Umbilical cord (tissue), 1 donor: ENCODE measurements at regions not wholly inside any gene's neighbourhood (a gene's known extent, or its start where the extent isn't known, plus 50 kb on each side); places are given as distances from the start of the nearest gene placed in this dataset.
"Not testable (repeated sequence)": the region's sequence is repeated elsewhere in the genome, so short reads cannot be mapped to it uniquely, and the experiment has no call there.

Source experiments
- DNase-seq: peaks from one replicate; pipeline ENCODE4 v3.0.0-alpha.2; 2015; ENCODE audit warnings: low spot score

DNA sequence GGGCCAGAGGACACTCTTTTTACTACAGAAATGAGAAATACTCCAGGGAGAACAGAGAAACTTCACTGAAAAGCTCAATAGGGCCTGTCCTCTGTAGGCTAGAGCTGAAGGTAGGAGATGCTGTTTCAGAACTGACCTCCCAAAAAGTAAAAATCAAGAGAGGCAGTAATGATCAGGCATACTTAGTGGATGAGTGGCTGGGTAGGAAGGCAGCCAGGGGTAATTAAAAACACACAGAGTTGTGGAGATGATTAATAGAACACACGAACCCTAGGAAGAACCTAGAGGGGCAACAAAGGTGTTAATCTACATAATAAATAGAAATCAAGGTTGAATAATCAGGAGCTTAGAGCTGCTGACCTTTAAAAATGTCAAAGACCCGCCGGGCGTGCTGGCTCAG lies 582.4 kb upstream of the ADGRL3 start:
- no peak for DNase-seq

DNA sequence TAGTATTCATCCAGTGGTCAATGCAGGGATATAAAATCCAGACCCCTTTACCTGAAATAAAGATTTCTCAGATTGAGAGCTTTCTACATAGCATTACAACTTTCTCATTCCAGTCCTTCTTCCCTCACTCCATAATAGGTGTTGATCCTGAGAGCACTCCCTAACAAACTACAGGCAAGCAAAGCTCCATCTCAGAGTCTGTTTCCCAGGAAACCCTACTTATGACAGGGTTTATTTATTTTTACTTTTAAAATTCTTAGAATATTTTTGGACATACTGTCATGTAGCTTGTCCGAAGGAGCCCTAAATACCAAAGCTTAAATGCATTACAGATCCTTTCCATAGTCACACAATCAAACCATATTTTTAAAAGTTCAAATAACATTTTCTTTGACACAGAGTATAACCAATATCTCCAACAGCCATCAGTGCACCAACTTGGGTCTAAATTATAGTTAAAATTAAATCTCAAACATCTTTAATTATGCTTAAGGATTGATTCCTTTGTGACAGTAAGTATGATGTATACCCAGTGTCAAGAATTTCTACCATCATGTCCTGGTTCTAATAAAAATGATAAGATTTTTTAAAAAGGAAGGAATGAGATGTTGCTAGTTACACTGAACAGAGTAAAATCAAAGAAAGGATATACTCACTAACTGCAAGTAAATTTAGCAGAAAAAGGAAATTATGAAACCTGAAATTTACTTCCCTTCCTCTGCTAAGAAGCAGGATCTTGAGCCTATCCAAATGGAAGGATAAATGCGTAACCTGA lies 580.4 kb upstream of the ADGRL3 start:
- DNase-seq: peak; percentile 42

DNA sequence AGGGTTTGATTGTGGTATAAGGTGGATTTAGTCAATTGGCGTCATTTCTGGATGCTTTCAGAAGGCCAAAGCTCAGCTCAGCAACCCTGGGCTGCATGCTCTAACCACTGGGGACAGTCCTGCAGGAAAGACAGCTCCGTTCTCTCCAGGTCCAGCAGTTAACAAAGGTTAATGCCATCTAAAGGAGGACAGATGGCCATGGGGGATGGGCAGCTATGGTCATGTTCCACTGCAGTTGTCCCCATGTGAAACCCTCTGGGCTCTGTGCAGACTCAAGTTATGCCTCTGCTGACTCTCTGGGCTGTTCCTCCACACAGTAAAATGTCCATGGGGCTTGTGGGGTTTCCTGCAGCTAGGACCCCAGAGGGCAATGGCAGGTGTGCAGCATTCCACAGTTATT lies 562.1 kb upstream of the ADGRL3 start:
- no peak for DNase-seq

DNA sequence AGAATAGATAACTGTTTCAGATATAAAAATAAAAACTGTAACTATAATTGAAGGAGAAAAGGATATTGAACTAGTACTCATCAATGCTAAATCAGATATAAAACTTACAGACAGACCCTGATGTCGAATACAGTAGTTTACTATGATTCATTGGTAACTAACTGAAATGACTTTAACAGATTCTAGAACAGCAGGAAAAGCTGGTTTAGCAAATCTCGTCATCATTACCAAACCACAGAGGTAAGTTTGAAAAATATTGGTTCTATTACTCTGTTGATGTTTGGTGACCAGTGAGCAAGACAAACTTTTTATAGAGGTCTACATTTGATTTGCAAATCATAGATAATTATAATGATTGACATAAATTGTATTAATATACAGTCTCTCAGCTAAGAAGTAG lies 551.4 kb upstream of the ADGRL3 start:
- DNase-seq: peak; percentile 1

DNA sequence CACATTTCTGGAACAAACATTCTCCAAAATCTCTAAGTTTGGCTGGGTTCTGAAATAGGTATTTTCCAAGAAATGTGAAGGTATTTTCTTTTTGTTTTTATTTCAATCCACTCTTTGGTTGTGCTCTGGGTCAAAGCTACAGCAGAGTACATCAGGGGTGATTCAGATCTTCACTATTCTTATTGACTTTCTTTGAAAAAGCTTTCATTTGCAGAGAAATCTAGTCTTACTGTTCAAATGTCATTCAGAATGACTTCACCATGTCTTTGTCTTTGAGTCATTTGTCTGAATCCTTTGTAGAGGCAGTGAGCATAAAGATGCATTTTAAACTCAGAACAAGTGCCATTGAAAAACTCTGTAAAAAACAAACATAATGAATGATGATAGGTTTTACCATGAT lies 547.2 kb upstream of the ADGRL3 start:
- no peak for DNase-seq

DNA sequence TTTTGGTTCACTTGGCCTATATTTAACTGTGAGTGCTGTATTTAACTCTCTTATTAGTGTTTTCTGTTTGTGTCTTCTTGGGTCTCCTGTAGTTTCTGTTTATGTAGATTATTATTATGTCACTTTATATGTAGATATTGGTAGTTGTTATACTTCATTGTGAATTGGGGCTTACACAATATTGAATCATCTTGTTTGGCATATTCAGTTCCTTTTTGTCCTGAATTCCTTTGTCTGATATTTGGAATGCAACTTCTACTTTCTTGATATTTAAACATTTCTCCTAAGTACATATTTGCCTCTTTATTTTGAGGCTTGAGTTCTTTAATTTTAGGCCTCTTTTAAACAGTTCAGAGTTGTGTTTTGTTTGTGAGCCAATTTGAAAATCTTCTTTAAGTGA lies 544.8 kb upstream of the ADGRL3 start:
- no peak for DNase-seq

DNA sequence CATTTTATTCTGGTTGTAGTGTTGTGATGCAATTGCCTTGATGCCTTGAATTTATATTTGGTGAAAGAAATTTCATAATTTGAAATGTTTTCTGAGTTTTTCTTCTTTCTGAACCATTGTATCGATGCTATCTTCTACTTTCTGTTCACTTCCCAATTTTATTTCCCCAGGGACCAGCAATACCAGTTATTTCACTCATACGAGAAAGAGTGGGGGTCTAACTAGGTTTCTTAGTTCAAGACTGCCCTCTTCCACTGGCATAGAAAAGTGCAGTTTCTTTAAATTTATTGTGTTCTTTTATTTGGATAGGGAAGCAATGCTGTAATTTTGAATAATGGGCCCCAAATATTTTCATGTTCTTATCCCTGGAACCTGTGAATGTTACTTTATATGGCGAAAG lies 544.0 kb upstream of the ADGRL3 start:
- no peak for DNase-seq

DNA sequence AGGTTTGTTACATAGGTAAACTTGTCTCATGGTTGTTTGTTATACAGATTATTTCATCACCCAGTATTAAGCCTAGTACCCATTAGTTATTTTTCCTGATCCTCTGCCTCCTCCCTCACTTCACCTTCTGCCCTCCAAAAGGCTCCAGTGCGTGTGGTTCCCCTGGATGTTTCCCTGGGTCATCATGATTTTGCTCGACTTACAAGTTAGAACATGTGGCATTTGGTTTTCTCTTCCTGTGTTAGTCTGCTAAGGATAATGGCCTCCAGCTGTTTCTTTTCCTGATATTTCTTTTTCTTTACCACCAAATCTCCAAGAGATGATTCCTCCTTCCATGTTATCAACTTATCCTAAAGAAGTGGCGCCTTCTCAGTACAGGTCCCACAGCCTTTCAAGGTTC lies 543.1 kb upstream of the ADGRL3 start:
- DNase-seq: peak; percentile 5

DNA sequence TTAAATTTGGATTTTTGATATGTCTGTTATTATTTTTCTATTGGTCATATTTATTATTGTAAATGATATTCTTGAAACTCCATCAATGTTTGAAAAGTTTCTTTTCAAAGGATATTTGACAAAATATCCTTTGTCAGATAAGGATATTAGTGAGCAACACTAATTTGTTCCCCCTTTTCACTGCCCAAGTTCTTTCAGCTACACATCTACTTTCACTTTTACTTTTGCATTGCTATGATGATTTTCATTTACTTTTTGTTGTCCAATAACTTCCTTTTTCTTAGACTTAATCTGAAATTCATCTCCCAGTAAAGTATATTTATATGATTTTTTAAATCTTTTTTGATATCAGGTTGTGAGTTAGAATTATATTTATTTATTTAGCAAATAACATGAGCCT lies 542.3 kb upstream of the ADGRL3 start:
- DNase-seq: no peak

DNA sequence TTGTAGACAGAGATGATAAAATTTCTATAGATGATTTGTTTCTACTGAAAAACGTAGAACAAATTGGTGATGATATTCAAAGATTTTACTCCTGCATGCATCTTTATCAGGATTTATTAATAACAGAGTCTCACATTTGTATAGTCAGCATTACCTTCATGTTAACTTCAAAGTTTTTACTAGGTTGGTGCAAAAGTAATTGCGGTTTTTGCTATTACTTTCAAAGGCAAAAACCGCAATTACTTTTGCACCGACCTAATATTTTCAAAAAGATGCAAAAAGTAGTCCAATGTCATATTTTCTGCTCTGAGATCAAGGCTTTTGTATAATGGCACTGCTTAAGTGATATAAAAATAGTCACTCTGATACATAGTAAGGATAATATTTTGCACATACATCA lies 536.4 kb upstream of the ADGRL3 start:
- DNase-seq: no peak

DNA sequence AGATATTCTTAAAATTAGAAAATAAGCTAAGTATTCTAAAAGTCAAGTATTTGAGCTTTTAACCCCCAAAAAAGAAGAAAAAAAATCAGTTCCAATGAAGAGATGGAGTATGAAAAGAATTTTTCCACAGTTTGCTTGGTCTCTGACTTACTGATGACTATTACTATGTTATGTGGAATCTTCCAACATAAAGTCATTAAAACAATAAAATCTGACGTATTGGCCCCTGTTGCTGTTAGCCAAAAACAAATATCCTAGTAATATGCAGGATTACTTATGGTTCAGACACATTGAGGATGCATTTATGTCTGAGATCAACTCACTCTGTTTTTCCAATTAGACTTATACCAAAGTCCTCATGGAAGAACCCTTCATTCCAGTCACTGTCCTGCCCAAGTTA lies 517.2 kb upstream of the ADGRL3 start:
- no peak for DNase-seq

DNA sequence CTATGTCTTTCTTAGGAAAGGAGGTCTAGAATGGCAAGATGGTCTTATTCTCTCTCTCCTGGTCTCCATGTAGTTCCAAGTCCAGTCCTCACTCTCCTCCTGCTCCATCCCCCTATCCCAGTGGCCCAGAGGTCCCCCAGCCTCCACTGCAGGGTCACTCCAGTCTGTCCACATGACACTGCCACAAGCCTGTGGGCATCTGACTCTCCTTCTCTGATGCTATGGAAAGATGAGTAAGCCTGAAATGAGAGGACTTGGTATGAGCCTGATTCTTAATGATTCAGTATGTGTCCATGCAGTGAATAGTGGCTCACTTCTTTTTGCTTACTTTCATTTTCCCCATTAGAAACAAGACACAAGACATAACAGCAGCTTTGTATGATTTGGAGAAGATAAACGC lies 516.8 kb upstream of the ADGRL3 start:
- DNase-seq: no peak

DNA sequence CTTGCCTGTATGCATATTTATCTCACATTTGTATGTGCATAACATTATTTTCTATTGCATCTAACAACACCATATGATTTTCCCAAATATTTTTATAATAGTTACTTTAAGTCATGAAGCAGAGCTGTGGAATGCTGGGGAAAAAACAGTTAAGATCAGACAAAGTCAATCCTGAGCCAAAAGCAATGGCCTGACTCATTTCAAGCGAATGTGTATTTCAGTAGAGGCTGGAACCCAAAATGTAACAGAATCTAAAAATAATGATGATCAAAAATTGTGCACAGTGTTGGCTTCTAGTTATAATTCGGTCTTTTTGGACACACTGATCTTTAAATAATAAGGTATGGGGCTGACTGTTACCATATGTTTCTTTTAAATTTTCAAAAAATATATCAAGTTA lies 516.2 kb upstream of the ADGRL3 start:
- peak; percentile 60 for DNase-seq

DNA sequence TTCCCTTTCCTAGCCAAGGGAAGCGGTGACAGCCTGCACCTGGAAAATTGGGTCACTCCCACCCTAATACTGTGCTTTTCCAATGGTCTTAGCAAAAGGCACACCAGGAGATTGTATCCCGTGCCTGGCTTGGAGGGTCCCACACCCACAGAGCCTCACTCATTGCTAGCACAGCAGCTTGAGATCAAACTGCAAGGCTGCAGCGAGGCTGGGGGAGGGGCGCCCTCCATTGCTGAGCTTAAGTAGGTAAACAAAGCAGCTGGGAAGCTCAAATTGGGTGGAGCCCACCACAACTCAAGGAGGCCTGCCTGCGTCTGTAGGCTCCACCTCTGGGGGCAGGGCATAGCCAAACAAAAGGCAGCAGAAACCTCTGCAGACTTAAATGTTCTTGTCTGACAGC lies 504.1 kb upstream of the ADGRL3 start:
- not testable (repeated sequence) for DNase-seq

DNA sequence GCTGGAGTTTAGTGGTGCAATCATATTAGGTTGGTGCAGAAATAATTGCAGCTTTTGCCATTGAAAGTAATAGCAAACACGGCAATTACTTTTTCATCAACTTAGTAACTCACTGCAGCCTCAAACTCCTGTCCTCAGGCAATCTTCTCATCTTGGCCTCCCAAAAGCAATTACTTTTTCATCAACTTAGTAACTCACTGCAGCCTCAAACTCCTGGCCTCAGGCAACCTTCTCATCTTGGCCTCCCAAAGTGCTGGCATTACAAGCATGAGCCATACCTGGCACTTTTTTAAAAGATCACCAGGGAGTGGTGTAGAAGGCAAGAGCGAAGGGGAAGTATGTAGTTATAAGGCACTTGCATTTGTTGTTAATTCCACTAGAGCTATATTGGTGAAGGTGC lies 491.1 kb upstream of the ADGRL3 start:
- no peak for DNase-seq

DNA sequence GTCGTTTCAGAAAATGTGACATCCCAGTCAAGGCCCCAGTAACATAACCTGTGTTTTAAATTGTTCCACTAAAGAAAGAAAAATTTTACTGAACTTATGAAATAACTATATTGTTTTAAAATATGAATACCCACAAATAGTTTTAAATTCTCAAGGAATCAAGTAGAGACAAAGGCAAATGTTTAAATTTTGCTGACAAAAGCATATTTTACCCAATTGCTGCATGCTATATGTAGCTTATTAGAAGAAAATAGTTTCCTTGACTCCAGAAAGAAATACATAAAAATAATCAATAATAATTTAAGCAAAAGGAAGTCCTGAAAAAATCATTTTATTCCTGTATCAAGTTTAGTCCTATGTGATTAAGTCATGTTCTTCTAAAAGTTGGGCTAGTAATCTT lies 481.3 kb upstream of the ADGRL3 start:
- DNase-seq: no peak

DNA sequence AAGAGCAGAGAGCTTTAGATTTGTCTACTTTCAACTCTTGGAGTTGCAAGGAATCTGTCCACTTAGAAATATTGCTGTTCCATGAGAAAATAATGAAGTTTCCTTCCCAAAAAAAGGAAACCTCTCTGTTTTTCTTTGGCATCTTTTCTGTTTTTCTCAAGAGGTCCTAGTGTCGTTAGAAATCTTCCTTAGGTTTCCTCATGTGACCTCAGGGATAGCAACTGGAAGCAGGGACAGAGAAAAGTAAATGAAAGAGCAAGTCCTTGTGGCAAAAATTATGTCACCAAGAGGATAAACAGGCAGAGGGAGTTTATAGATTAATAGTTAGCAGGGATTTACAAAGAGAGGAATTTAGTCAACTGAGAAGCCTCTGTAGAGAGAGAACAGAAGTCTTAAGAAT lies 478.4 kb upstream of the ADGRL3 start:
- DNase-seq: no peak

DNA sequence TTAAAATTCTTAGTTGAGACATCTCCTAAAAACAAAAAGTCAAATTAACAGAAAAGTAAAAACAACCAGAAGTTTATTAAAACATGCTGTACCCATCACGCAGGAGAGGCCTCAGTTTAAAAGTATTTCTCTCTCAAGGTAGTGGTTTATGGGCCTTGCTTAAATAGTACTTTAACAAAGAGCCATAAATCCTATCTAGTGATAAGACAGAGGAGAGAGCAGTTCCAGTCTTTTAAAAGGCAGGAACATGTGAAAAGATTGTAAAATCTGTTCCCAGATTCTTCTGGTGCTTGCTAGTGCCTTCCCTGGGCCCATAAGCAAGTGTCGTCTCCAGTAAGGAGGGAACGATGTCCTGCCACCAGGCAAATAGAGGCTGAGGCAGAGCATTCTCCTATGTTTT lies 476.3 kb upstream of the ADGRL3 start:
- DNase-seq: no peak

DNA sequence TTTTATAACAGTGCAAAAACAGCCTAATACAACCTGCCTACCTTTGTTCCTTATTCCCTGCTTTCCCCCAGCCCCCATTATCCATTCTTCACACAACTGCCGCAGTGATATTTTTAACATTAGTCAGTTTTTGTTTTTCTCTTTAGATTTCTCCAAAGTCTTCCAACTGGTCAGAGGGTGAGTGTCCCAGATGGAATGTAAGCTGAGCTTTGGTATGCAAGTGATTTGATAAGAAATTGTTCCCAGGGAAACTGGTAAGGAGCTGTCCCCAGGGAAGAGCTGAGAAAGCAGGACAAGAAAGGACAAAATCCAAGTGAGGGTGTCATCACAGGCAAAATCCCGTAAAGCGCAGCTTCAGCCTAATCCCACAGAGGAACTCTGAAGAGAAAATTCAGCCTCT lies 475.5 kb upstream of the ADGRL3 start:
- peak; percentile 86 for DNase-seq

DNA sequence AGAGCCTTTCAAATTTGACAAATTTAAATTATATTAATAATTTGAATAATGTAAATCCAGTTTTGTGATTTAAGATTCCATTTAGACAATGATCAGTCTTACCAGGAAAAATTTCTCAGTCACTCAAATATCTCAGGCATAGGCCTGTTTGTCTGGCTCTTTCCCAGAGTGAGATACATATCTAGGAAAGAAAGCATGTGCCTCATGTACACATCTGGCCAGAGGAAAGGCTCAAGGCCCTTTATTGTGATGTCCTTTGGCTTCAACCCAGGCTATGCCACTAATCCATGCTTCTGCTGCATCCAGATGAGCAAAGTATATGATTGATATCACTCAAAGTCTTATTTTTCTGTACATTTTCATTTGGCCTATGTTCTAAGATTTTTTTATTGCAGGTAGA lies 473.3 kb upstream of the ADGRL3 start:
- DNase-seq: no peak

DNA sequence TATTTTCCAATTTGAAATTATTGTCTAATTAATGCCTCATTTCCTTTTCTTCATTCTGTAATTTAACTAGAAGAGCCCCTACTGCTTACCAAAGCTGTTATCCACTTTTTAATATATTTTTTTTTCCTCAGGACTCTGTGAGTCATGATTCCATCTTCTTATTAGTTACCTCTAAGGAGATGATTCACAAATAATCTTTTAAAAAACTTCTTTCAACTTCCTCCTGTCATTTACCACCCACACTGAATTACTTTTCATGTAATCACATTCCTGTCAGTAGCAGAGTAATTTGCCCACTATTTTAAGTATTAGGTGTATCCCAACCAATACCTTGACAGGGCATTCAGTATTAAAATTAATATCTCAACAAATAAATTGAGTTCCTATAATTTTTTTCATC lies 470.9 kb upstream of the ADGRL3 start:
- DNase-seq: no peak

DNA sequence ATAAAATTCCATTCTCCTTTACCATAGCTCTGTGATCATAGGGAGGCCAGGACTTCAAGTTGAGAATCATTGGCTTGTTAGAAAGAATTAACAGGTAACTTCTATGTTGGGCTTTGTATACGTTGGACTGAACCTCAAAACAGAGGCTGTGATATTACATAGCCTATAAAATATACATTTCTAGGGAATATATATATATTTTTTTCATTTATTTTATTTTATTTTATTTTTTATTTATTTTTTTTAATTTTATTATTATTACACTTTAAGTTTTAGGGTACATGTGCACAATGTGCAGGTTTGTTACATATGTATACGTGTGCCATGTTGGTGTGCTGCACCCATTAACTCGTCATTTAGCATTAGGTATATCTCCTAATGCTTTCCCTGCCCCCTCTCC lies 470.4 kb upstream of the ADGRL3 start:
- DNase-seq: not testable (repeated sequence)

DNA sequence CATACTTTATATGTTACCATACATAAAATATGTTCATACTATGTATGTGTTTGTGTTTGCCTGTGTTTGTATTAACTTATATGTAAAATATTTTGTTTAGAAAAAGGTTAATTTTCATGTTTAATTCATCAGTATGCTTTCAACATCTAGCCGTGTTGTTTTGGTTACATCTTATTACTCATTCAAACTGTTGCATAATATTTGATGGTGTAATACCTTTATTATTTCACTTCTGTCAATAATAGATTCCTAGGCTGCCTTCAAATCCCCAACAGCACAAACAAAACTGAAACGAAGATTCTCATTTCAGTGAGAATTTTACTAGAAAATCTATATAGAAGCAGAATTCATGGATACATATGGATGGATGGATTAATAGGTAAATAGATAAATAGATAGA lies 462.3 kb upstream of the ADGRL3 start:
- no peak for DNase-seq

DNA sequence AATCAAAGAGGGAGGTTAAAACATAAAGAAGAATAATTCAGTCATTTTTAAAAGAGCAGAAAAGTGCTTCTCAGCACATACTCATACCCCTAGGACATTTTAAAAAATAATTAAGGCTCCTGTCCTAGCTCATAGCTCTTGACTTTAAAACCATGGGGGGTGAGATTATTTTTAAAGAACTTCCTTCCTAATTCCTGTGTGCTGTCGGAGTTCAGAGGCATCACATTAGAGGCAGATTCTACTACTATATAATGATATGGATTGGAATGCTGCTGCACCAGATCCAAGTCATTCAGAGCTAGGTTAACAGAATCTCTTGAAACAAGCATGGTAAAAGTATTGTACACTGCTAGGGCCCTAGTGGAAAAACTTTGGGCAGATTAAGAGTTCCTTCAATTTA lies 456.5 kb upstream of the ADGRL3 start:
- DNase-seq: no peak
